Sigmoid colon (tissue), 4 donors: ENCODE measurements at regions not wholly inside any gene's neighbourhood (a gene's known extent, or its start where the extent isn't known, plus 50 kb on each side); places are given as distances from the start of the nearest gene placed in this dataset.

Source experiments
- EP300 ChIP-seq, 4 donors: sonication (generic); formaldehyde crosslinking; IDR thresholded peaks; one replicate each; pipeline ENCODE4 v1.6.1; 2017; ENCODE audit warnings: antibody characterized with exemption in 4 of 4
- POLR2A ChIP-seq, 2 donors: fragments of 450-650 bp; IDR thresholded peaks; one replicate each; pipeline ENCODE4 v1.6.1; 2016; ENCODE audit warnings: antibody characterized with exemption in 2 of 2, mild to moderate bottlenecking in 2 of 2, moderate library complexity in 2 of 2
- POLR2AphosphoS5 ChIP-seq, 4 donors: sonication (generic); formaldehyde crosslinking; IDR thresholded peaks; one replicate each; pipeline ENCODE4 v1.6.1; 2017; ENCODE audit warnings: antibody characterized with exemption in 4 of 4
- TF ChIP-seq, protein P1 (sequence below), 4 experiments: fragments of 450-650 bp in 3 of 4; fragments of 200-600 bp in 1 of 4; IDR thresholded peaks; one replicate each; pipeline ENCODE4 v1.5.1; 2016 to 2019; ENCODE audit warnings: antibody characterized with exemption in 4 of 4, mild to moderate bottlenecking in 3 of 4, moderate library complexity in 2 of 4

DNA sequence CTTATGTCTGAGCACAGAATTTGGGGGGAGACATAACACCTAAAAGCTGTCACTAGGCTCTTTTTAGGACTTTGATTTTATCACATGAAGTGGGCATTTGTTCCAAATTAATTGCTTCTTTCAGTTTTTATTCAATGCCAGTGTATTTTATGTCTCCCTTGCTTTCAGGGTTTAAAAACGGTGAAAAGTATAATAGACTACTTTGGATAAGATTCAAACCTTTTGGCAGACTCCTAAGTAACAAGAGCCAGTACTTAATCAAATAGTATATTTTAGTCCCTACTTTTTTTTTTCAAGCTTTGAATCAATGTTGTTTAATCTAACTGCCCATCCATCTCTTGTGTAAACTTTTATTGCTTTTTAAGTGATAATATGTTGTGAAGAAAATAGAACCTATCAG lies 847.2 kb upstream of the DPPA4 start:
- TF ChIP-seq POLR2A (IDR thresholded peaks at IDR 0.05) (no peak), EP300 (IDR thresholded peaks at IDR 0.05) (no peak), POLR2AphosphoS5 (IDR thresholded peaks at IDR 0.05) (no peak)
- TF ChIP-seq, protein P1, sequence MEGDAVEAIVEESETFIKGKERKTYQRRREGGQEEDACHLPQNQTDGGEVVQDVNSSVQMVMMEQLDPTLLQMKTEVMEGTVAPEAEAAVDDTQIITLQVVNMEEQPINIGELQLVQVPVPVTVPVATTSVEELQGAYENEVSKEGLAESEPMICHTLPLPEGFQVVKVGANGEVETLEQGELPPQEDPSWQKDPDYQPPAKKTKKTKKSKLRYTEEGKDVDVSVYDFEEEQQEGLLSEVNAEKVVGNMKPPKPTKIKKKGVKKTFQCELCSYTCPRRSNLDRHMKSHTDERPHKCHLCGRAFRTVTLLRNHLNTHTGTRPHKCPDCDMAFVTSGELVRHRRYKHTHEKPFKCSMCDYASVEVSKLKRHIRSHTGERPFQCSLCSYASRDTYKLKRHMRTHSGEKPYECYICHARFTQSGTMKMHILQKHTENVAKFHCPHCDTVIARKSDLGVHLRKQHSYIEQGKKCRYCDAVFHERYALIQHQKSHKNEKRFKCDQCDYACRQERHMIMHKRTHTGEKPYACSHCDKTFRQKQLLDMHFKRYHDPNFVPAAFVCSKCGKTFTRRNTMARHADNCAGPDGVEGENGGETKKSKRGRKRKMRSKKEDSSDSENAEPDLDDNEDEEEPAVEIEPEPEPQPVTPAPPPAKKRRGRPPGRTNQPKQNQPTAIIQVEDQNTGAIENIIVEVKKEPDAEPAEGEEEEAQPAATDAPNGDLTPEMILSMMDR (IDR thresholded peaks at IDR 0.05), result no peak
